GM10266 (cell line): ENCODE measurements at regions not wholly inside any gene's neighbourhood (a gene's known extent, or its start where the extent isn't known, plus 50 kb on each side); places are given as distances from the start of the nearest gene placed in this dataset.
"Not testable (repeated sequence)": the region's sequence is repeated elsewhere in the genome, so short reads cannot be mapped to it uniquely, and the experiment has no call there.

ENCODE experiments used
- DNase-seq: peaks from one replicate; pipeline ENCODE4 v3.0.0; 2012; ENCODE audit errors: extremely low spot score
- TF ChIP-seq, protein P1 (sequence below): IDR thresholded peaks from 2 replicates; pipeline ENCODE4 v1.5.1; 2012; ENCODE audit warnings: mild to moderate bottlenecking, low read depth; ENCODE audit not compliant: control insufficient read depth, insufficient read depth; ENCODE audit errors: missing control alignments

DNA sequence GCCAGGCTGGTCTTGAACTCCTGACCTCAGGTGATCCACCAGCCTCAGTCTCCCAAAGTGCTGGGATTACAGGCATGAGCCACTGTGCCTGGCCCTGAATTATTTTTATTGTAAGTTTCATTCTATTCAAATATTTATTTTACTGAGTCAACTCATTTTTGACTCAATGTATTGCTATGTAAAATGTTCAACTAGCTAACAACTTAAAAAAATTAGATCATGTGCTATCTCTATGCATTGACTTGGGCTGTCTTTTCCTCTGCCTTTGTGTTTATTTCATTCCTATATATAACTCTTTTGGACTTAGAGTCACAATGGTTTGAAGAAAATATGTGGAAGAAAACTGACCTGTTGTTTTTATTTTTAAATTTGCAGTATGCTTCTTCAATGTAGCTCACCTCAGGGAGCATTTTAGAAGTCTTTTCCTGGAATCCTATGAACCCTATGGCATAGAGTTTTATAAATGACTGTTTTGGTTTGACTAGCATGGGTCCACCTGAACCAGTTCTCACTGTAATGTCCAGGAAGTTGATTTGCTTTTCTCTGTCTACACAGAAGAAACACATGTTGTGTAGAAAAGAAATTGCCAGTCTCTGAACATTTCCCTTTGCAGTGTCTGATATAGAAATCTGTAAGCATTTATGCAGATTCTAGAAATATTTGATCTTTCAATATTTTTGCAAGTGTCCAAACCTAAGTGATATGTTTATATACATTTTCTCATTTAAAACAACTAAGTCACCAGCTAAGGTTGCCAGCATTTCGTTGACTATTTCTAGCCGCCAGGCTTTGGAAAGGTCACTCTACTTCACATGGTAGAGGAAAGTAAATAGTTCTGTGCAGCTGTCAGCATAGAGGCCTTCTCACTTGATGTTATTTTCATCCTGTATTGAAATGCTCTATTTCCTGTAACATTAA, 138.8 kb downstream of the PCSK1 start:
- TF ChIP-seq, protein P1, sequence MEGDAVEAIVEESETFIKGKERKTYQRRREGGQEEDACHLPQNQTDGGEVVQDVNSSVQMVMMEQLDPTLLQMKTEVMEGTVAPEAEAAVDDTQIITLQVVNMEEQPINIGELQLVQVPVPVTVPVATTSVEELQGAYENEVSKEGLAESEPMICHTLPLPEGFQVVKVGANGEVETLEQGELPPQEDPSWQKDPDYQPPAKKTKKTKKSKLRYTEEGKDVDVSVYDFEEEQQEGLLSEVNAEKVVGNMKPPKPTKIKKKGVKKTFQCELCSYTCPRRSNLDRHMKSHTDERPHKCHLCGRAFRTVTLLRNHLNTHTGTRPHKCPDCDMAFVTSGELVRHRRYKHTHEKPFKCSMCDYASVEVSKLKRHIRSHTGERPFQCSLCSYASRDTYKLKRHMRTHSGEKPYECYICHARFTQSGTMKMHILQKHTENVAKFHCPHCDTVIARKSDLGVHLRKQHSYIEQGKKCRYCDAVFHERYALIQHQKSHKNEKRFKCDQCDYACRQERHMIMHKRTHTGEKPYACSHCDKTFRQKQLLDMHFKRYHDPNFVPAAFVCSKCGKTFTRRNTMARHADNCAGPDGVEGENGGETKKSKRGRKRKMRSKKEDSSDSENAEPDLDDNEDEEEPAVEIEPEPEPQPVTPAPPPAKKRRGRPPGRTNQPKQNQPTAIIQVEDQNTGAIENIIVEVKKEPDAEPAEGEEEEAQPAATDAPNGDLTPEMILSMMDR = no peak
- DNase-seq = no peak

DNA sequence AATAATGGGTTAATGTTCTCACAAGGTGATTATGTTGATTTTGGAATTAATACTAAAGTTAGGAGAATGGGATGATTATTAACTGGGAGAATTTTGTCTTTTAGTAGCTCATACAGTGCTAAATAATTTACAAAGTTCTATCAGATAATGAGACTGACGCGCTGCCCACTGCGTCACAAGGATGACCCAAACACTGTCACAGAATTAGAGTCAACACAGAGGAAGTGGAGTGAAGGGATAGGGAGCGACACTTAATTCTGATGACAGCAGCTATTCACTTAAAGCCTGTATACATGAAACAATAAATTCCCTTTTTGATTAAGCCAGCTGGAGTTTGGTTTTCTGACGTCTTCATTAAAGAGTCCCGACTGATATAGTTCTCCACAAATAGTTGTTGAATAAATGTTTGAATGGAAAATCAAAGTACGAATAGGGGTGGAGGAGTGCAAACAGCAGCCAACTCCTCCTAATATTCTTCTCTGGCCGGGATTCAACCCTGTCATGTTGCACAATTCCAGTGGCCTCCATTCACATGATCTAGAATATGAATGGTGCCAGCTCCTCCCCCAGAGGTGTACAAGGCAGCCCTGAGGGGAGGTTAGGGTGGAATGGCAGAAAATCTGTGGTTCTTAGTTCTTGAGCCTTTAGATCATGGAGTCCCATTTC, 140.3 kb downstream of the PCSK1 start:
- no peak for DNase-seq
- TF ChIP-seq, protein P1 = no peak

DNA sequence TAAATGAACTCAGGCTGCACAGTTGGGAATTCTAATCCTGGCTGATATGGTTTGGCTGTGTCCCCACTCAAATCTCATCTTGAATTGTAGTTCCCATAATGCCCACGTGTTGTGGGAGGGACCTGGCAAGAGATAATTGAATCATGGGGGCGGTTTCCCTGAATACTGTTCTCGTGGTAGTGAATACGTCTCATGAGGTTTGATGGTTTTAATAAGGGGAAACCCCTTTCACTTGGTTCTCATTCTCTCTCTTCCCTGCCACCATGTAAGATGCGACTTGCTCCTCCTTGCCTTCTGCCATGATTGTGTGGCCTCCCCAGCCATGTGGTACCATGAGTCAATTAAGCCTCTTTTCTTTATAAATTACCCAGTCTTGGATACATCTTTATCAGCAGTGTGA, 143.8 kb downstream of the PCSK1 start:
- not testable (repeated sequence) for DNase-seq

DNA sequence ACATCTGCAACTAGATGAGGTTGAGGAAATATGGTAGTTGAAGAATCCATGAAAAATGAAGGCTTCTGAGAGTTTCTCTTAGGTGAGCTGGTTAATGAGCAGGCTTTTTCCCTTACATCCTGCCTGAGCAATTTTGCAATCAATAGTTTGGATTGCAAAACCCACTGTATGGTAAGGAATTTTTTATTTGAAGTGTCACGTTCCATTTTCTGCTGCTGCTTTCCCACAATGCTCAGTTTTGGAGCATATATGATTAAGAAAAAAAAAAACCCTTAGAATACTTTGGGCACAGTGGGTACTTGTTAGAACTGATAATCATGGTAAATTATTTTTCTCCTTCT, 144.2 kb downstream of the PCSK1 start:
- DNase-seq = no peak
- TF ChIP-seq, protein P1 = no peak

DNA sequence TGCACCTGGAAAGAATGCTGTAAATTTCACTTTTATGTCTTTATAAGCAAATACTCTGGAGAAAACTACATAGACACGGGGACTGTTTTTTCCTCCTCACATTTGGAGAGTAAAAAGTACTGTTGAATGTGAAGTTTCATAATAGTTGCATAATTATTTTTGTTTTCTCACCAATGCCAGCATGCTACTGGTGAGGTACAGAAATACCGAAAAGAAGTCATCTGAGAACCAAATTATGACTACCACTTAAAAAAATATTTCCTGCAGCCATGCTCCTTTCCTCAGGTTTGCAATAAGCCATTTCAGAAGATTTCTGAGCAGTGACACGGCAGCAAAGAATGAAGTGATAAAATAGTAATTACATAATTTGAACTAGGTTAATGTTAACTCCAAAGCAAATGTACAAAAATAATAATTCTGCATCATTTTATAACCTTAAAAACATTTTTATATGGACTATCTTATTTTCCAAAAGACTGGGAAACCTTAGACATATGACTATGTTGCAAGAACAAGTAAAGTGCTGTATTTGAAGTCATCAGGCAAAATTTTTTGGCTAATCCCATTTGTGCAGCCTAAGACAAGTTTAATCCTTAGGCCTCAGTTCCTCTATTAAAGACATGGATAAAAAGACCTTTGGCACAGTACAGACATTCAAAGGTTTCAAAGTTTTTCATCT, 144.7 kb downstream of the PCSK1 start:
- TF ChIP-seq, protein P1 = no peak
- DNase-seq = no peak

DNA sequence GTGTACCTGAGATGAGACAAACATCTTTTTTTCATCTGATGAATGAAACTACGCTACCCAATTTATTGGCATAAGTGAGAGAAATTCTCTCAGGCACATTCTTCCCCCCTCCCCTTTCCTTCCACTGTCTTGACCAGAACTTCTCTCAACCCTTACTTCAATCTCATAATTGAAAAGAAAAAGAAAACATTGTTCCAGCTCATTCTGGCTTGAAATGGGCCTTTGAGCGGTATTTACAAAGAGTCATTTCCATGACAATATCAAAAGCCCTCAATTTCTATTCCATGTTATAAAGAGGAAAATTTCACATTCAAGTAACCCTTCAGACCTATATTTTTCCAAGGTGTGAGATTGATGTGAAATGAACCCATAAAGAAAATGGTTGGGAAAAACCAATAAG, 145.9 kb downstream of the PCSK1 start:
- no peak for DNase-seq
- TF ChIP-seq, protein P1 = no peak

DNA sequence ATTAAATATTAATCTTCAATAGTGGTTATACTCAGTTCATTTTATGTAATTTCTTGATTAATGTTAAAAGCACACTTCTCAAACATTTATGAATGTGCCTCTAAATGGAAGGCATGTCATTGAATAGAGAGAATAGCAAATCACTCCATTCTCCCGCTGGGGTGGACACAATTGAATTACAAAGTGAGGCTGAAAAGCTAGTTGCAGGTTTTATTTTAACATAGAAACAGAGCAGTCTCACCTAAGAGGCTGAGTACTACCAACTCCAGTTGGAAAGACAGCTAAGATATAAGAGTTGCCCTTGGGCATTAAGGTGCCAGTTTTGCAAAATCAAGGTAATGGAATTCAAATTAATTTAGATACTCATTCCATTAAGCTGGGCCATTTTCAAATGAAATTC, 147.2 kb downstream of the PCSK1 start:
- TF ChIP-seq, protein P1 = no peak
- DNase-seq = no peak
